ENCODE measurements at regions not wholly inside any gene's neighbourhood (a gene's known extent, or its start where the extent isn't known, plus 50 kb on each side); places are given as distances from the start of the nearest gene placed in this dataset.

DNA sequence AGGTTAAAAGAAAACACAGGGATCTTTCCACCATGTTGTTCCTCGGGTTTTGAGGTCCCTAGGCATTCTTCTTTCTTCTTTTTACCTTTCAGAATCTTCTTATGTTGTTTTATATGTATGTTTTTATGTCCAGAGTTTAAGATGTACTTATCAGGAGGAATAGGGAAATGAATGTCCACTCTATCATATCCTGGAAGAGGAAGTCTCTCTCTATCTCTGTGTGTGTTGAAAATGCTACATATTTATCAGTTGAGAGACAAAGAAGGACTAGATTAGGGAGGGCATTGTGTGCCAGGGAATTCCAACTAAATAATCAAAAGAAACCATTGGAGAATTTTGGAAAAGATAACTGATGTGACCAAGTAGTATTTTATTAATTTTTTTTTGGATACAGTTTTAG, 200.5 kb upstream of the POT1 start:
- Histone ChIP-seq H3K27me3 (ENCODE audit: insufficient read depth, low read length, poor library complexity, severe bottlenecking) (no peaks in the 10 kb centered on the region), H3K36me3 (ENCODE audit: insufficient read depth, low read length) (no peaks in the 10 kb centered on the region), H3K4me3 (ENCODE audit: low read length) (no peak overlapping the region), H3K9me3 (ENCODE audit: low read length) (no peaks in the 10 kb centered on the region), H3K4me1 (ENCODE audit: insufficient read depth, low read length) (no peaks in the 10 kb centered on the region), H3K27ac (ENCODE audit: low read depth, low read length) (no peak overlapping the region)
- no peaks in the 10 kb centered on the region for H3K36me3 Mint-ChIP-seq
- DNase-seq, result no peak
- POLR2A ChIA-PET, result no interaction called here
- CTCF ChIA-PET, result no interaction called here
- no peak overlapping the region for H3K4me3 Mint-ChIP-seq
- no peaks in the 10 kb centered on the region for H3K27me3 Mint-ChIP-seq
- no peaks in the 10 kb centered on the region for H3K4me1 Mint-ChIP-seq
- peaks cover 0 to 9% (median 5%) of the 10 kb centered on the region in 5 donors for H3K9me3 Mint-ChIP-seq
- no peak overlapping the region for H3K27ac Mint-ChIP-seq

GRCh38 chr7:125127304-125127703, 197.7 kb upstream of the POT1 start:
- no peak overlapping the region for H3K27ac ChIP-seq (ENCODE audit: low read depth, low read length)
- H3K27me3 ChIP-seq (ENCODE audit: insufficient read depth, low read length, poor library complexity, severe bottlenecking), result no peaks in the 10 kb centered on the region
- no peaks in the 10 kb centered on the region for H3K36me3 ChIP-seq (ENCODE audit: insufficient read depth, low read length)
- Mint-ChIP-seq H3K27me3 (peaks cover 0 to 1% of the 10 kb centered on the region in 2 donors), H3K27ac (no peak overlapping the region), H3K4me1 (no peaks in the 10 kb centered on the region), H3K9me3 (peaks cover 0 to 24% (median 16%) of the 10 kb centered on the region in 5 donors), H3K4me3 (no peak overlapping the region), H3K36me3 (no peaks in the 10 kb centered on the region)
- no peak overlapping the region for H3K4me3 ChIP-seq (ENCODE audit: low read length)
- ChIA-PET POLR2A (no interaction called here), CTCF (no interaction called here)
- DNase-seq, result no peak
- H3K4me1 ChIP-seq (ENCODE audit: insufficient read depth, low read length), result no peaks in the 10 kb centered on the region
- no peaks in the 10 kb centered on the region for H3K9me3 ChIP-seq (ENCODE audit: low read length)

DNA sequence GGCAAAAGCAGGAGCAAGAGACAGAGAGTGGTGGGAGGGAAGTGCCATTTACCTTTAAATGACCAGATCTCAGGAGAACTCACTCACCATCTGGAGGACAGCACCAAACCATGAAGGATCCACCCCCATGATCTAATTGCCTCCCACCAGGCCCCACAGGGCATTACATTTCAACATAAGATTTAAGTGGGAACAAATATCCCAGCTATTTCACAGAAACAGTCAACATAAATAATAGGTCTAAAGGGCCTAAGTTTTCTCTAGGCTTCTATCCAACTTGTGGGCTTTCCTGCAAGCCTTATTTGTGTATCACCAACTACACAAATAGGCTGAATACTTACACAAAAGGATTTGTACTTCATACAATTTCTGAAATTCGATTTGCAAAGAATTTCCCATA, 196.8 kb upstream of the POT1 start:
- POLR2A ChIA-PET, result no interaction called here
- no peak overlapping the region for H3K27ac ChIP-seq (ENCODE audit: low read depth, low read length)

GRCh38 chr7:125125315-125125714, 195.7 kb upstream of the POT1 start:
- H3K27ac Mint-ChIP-seq, result no peak overlapping the region
- Histone ChIP-seq H3K9me3 (ENCODE audit: low read length) (no peaks in the 10 kb centered on the region), H3K4me1 (ENCODE audit: insufficient read depth, low read length) (no peaks in the 10 kb centered on the region), H3K27ac (ENCODE audit: low read depth, low read length) (no peak overlapping the region), H3K4me3 (ENCODE audit: low read length) (no peak overlapping the region), H3K36me3 (ENCODE audit: insufficient read depth, low read length) (no peaks in the 10 kb centered on the region), H3K27me3 (ENCODE audit: insufficient read depth, low read length, poor library complexity, severe bottlenecking) (no peaks in the 10 kb centered on the region)
- H3K9me3 Mint-ChIP-seq, result peaks cover 0 to 24% (median 16%) of the 10 kb centered on the region in 5 donors
- no peak for DNase-seq
- H3K4me1 Mint-ChIP-seq, result no peaks in the 10 kb centered on the region
- H3K27me3 Mint-ChIP-seq, result peaks cover 0 to 1% of the 10 kb centered on the region in 2 donors
- CTCF ChIA-PET, result no interaction called here
- H3K4me3 Mint-ChIP-seq, result no peak overlapping the region
- H3K36me3 Mint-ChIP-seq, result no peaks in the 10 kb centered on the region
- POLR2A ChIA-PET, result no interaction called here

More for the DNA sequence above, 196.8 kb upstream of the POT1 start:
- Histone ChIP-seq H3K4me1 (ENCODE audit: insufficient read depth, low read length) (no peaks in the 10 kb centered on the region), H3K9me3 (ENCODE audit: low read length) (no peaks in the 10 kb centered on the region), H3K4me3 (ENCODE audit: low read length) (no peak overlapping the region), H3K27me3 (ENCODE audit: insufficient read depth, low read length, poor library complexity, severe bottlenecking) (no peaks in the 10 kb centered on the region), H3K36me3 (ENCODE audit: insufficient read depth, low read length) (no peaks in the 10 kb centered on the region)
- H3K27ac Mint-ChIP-seq, result no peak overlapping the region
- H3K36me3 Mint-ChIP-seq, result no peaks in the 10 kb centered on the region
- no peaks in the 10 kb centered on the region for H3K4me1 Mint-ChIP-seq
- H3K9me3 Mint-ChIP-seq, result peaks cover 0 to 24% (median 16%) of the 10 kb centered on the region in 5 donors
- DNase-seq, result no peak
- peaks cover 0 to 1% of the 10 kb centered on the region in 2 donors for H3K27me3 Mint-ChIP-seq
- no peak overlapping the region for H3K4me3 Mint-ChIP-seq
- CTCF ChIA-PET, result no interaction called here

GRCh38 chr7:125122173-125122572, 192.5 kb upstream of the POT1 start:
- no peaks in the 10 kb centered on the region for H3K9me3 ChIP-seq (ENCODE audit: low read length)
- no peaks in the 10 kb centered on the region for H3K27me3 ChIP-seq (ENCODE audit: insufficient read depth, low read length, poor library complexity, severe bottlenecking)
- no peak for DNase-seq
- no peaks in the 10 kb centered on the region for H3K4me1 ChIP-seq (ENCODE audit: insufficient read depth, low read length)
- H3K4me3 ChIP-seq (ENCODE audit: low read length), result no peak overlapping the region
- Mint-ChIP-seq H3K36me3 (no peaks in the 10 kb centered on the region), H3K4me3 (no peak overlapping the region), H3K9me3 (peaks cover 0 to 24% (median 13%) of the 10 kb centered on the region in 5 donors), H3K27me3 (peaks cover 0 to 1% of the 10 kb centered on the region in 2 donors), H3K4me1 (no peaks in the 10 kb centered on the region), H3K27ac (no peak overlapping the region)
- H3K27ac ChIP-seq (ENCODE audit: low read depth, low read length), result no peak overlapping the region
- CTCF ChIA-PET, result no interaction called here
- POLR2A ChIA-PET, result interaction anchor here (0.6 kb wide), 1 partner anchor 70 kb away, joined by 4 read pairs; no protein-coding TSS in a partner anchor
- H3K36me3 ChIP-seq (ENCODE audit: insufficient read depth, low read length), result no peaks in the 10 kb centered on the region

GRCh38 chr7:125119559-125120115, 190.0 kb upstream of the POT1 start:
- no peaks in the 10 kb centered on the region for H3K9me3 ChIP-seq (ENCODE audit: low read length)
- no peaks in the 10 kb centered on the region for H3K36me3 ChIP-seq (ENCODE audit: insufficient read depth, low read length)
- Mint-ChIP-seq H3K4me3 (no peak overlapping the region), H3K36me3 (no peaks in the 10 kb centered on the region), H3K27me3 (peaks cover 0 to 1% of the 10 kb centered on the region in 2 donors), H3K9me3 (peaks cover 0 to 16% (median 7%) of the 10 kb centered on the region in 5 donors), H3K27ac (no peak overlapping the region), H3K4me1 (no peaks in the 10 kb centered on the region)
- no peak overlapping the region for H3K27ac ChIP-seq (ENCODE audit: low read depth, low read length)
- CTCF ChIA-PET, result no interaction called here
- DNase-seq, result no peak
- H3K4me3 ChIP-seq (ENCODE audit: low read length), result no peak overlapping the region
- H3K27me3 ChIP-seq (ENCODE audit: insufficient read depth, low read length, poor library complexity, severe bottlenecking), result no peaks in the 10 kb centered on the region
- POLR2A ChIA-PET, result no interaction called here
- H3K4me1 ChIP-seq (ENCODE audit: insufficient read depth, low read length), result no peaks in the 10 kb centered on the region

GRCh38 chr7:125118444-125118843, 188.8 kb upstream of the POT1 start:
- H3K36me3 ChIP-seq (ENCODE audit: insufficient read depth, low read length), result no peaks in the 10 kb centered on the region
- H3K27ac ChIP-seq (ENCODE audit: low read depth, low read length), result no peak overlapping the region
- no peaks in the 10 kb centered on the region for H3K4me1 ChIP-seq (ENCODE audit: insufficient read depth, low read length)
- Mint-ChIP-seq H3K4me1 (no peaks in the 10 kb centered on the region), H3K4me3 (no peak overlapping the region), H3K9me3 (peaks cover 0 to 6% (median 4%) of the 10 kb centered on the region in 5 donors), H3K27ac (no peak overlapping the region), H3K27me3 (no peaks in the 10 kb centered on the region), H3K36me3 (no peaks in the 10 kb centered on the region)
- no peaks in the 10 kb centered on the region for H3K9me3 ChIP-seq (ENCODE audit: low read length)
- DNase-seq, result no peak
- POLR2A ChIA-PET, result no interaction called here
- H3K27me3 ChIP-seq (ENCODE audit: insufficient read depth, low read length, poor library complexity, severe bottlenecking), result no peaks in the 10 kb centered on the region
- H3K4me3 ChIP-seq (ENCODE audit: low read length), result no peak overlapping the region
- CTCF ChIA-PET, result no interaction called here

DNA sequence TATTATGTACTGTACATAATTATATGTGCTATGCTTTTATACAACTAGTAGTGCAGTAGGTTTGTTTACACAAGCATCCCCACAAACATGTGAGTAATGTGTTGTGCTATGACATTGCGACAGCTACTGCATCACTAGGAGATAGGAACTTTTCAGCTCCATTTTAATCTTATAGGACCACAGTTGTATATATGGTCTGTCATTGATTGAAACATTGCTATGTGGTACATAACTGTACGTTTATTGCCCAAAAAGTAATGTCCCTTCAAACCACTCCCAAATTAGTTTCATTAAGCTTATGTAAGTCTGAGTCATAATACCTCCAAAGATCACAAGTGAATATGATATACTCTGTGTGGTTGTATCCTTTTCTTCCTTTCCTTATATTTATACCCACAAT, 183.2 kb upstream of the POT1 start:
- no peaks in the 10 kb centered on the region for H3K36me3 ChIP-seq (ENCODE audit: insufficient read depth, low read length)
- no peak overlapping the region for H3K27ac Mint-ChIP-seq
- H3K9me3 Mint-ChIP-seq, result peaks cover 9 to 17% (median 16%) of the 10 kb centered on the region in 5 donors
- H3K27me3 Mint-ChIP-seq, result no peaks in the 10 kb centered on the region
- CTCF ChIA-PET, result no interaction called here
- no peaks in the 10 kb centered on the region for H3K27me3 ChIP-seq (ENCODE audit: insufficient read depth, low read length, poor library complexity, severe bottlenecking)
- H3K27ac ChIP-seq (ENCODE audit: low read depth, low read length), result no peak overlapping the region
- POLR2A ChIA-PET, result no interaction called here
- no peak overlapping the region for H3K4me3 ChIP-seq (ENCODE audit: low read length)
- H3K36me3 Mint-ChIP-seq, result no peaks in the 10 kb centered on the region
- H3K4me3 Mint-ChIP-seq, result no peak overlapping the region
- H3K4me1 ChIP-seq (ENCODE audit: insufficient read depth, low read length), result no peaks in the 10 kb centered on the region
- H3K4me1 Mint-ChIP-seq, result no peaks in the 10 kb centered on the region
- DNase-seq, result no peak
- H3K9me3 ChIP-seq (ENCODE audit: low read length), result no peaks in the 10 kb centered on the region

- no peaks in the 10 kb centered on the region for H3K36me3 Mint-ChIP-seq
- no peak overlapping the region for H3K4me3 Mint-ChIP-seq
- no peaks in the 10 kb centered on the region for H3K4me1 Mint-ChIP-seq
- Histone ChIP-seq H3K9me3 (ENCODE audit: low read length) (no peaks in the 10 kb centered on the region), H3K4me3 (ENCODE audit: low read length) (no peak overlapping the region), H3K27ac (ENCODE audit: low read depth, low read length) (no peak overlapping the region), H3K36me3 (ENCODE audit: insufficient read depth, low read length) (no peaks in the 10 kb centered on the region), H3K4me1 (ENCODE audit: insufficient read depth, low read length) (no peaks in the 10 kb centered on the region), H3K27me3 (ENCODE audit: insufficient read depth, low read length, poor library complexity, severe bottlenecking) (no peaks in the 10 kb centered on the region)
- peaks cover 0 to 13% (median 3%) of the 10 kb centered on the region in 5 donors for H3K9me3 Mint-ChIP-seq
- no peak overlapping the region for H3K27ac Mint-ChIP-seq
- ChIA-PET CTCF (no interaction called here), POLR2A (no interaction called here)
- no peak for DNase-seq
- H3K27me3 Mint-ChIP-seq, result no peaks in the 10 kb centered on the region
Measured at GRCh38 chr7:125099519-125099918, 169.9 kb upstream of the POT1 start.
